H9 (cell line): ENCODE measurements at regions not wholly inside any gene's neighbourhood (a gene's known extent, or its start where the extent isn't known, plus 50 kb on each side); places are given as distances from the start of the nearest gene placed in this dataset.

Experiments
- DNase-seq: peaks from one replicate; pipeline ENCODE4 v3.0.0-alpha.2; 2017
- H2AFZ ChIP-seq: one replicate; pipeline ENCODE4 v1.6.1; 2013; ENCODE audit warnings: mild to moderate bottlenecking, low read length, control low read depth, moderate library complexity
- H2AK5ac ChIP-seq: 2 replicates; pipeline ENCODE4 v1.6.1; 2013; ENCODE audit warnings: low read length, control low read depth, mixed read lengths; ENCODE audit not compliant: insufficient read length
- H2BK120ac ChIP-seq: one replicate; pipeline ENCODE4 v1.6.1; 2013; ENCODE audit warnings: low read depth, mild to moderate bottlenecking, low read length, control low read depth, inconsistent platforms; ENCODE audit not compliant: poor library complexity, severe bottlenecking
- H2BK12ac ChIP-seq: 2 replicates; pipeline ENCODE4 v1.6.1; 2013; ENCODE audit warnings: low read length, control low read depth, mixed read lengths, low read depth; ENCODE audit not compliant: insufficient read length
- H2BK15ac ChIP-seq: 2 replicates; pipeline ENCODE4 v1.6.1; 2013; ENCODE audit warnings: low read depth, low read length, control low read depth
- H2BK20ac ChIP-seq: one replicate; pipeline ENCODE4 v1.6.1; 2013; ENCODE audit warnings: low read depth, mild to moderate bottlenecking, low read length, control low read depth, inconsistent platforms; ENCODE audit not compliant: poor library complexity, severe bottlenecking
- H2BK5ac ChIP-seq: 2 replicates; pipeline ENCODE4 v1.6.1; 2013; ENCODE audit warnings: low read length, control low read depth, mixed read lengths; ENCODE audit not compliant: insufficient read length
- H3K14ac ChIP-seq: 2 replicates; pipeline ENCODE4 v1.6.1; 2013; ENCODE audit warnings: low read length, control low read depth; ENCODE audit not compliant: insufficient read depth
- H3K18ac ChIP-seq: 2 replicates; pipeline ENCODE4 v1.6.1; 2013; ENCODE audit warnings: low read depth, mild to moderate bottlenecking, mixed read lengths, low read length, control low read depth; ENCODE audit not compliant: insufficient read length
- H3K23ac ChIP-seq: 2 replicates; pipeline ENCODE4 v1.6.1; 2013; ENCODE audit warnings: low read length, control low read depth, mixed read lengths, low read depth; ENCODE audit not compliant: insufficient read length
- H3K23me2 ChIP-seq: 2 replicates; pipeline ENCODE4 v1.6.1; 2013; ENCODE audit warnings: low read depth, mild to moderate bottlenecking, mixed read lengths, low read length, control low read depth; ENCODE audit not compliant: insufficient read length, poor library complexity, severe bottlenecking
- H3K27ac ChIP-seq: 2 replicates; pipeline ENCODE4 v1.5.1; 2013; ENCODE audit warnings: low read length, control low read depth, mixed read lengths, low read depth; ENCODE audit not compliant: insufficient read length
- H3K27me3 ChIP-seq: 2 replicates; pipeline ENCODE4 v1.6.1; 2013; ENCODE audit warnings: low read length, control low read depth, inconsistent platforms; ENCODE audit not compliant: insufficient read depth
- H3K4ac ChIP-seq: 2 replicates; pipeline ENCODE4 v1.6.1; 2013; ENCODE audit warnings: low read depth, mild to moderate bottlenecking, control low read depth, inconsistent platforms, low read length, moderate library complexity
- H3K4me1 ChIP-seq: 2 replicates; pipeline ENCODE4 v1.6.1; 2013; ENCODE audit warnings: low read length, control low read depth, inconsistent platforms; ENCODE audit not compliant: insufficient read depth
- H3K4me2 ChIP-seq: 2 replicates; pipeline ENCODE4 v1.6.1; 2013; ENCODE audit warnings: low read length, control low read depth, mixed read lengths; ENCODE audit not compliant: insufficient read length, insufficient read depth
- H3K56ac ChIP-seq: 2 replicates; pipeline ENCODE4 v1.6.1; 2013; ENCODE audit warnings: low read depth, mild to moderate bottlenecking, mixed read lengths, low read length, control low read depth; ENCODE audit not compliant: insufficient read length
- H3K79me1 ChIP-seq: 2 replicates; pipeline ENCODE4 v1.6.1; 2013; ENCODE audit warnings: low read depth, mild to moderate bottlenecking, moderate library complexity, low read length, control low read depth, inconsistent platforms; ENCODE audit not compliant: insufficient read depth, poor library complexity, severe bottlenecking
- H3K79me2 ChIP-seq: 2 replicates; pipeline ENCODE4 v1.6.1; 2013; ENCODE audit warnings: low read length, control low read depth, inconsistent platforms; ENCODE audit not compliant: insufficient read depth
- H3K9ac ChIP-seq: 2 replicates; pipeline ENCODE4 v1.6.1; 2013; ENCODE audit warnings: low read length, control low read depth, mixed read lengths; ENCODE audit not compliant: insufficient read length; ENCODE audit errors: extremely low read depth
- H3K9me3 ChIP-seq: one replicate; pipeline ENCODE4 v1.6.1; 2013; ENCODE audit warnings: low read depth, low read length, inconsistent platforms; ENCODE audit not compliant: control insufficient read depth
- H3T11ph ChIP-seq: one replicate; pipeline ENCODE4 v1.6.1; 2013; ENCODE audit warnings: mild to moderate bottlenecking, low read length, control low read depth, inconsistent platforms
- H4K20me1 ChIP-seq: one replicate; pipeline ENCODE4 v1.6.1; 2013; ENCODE audit not compliant: control insufficient read depth, insufficient read length, insufficient read depth
- H4K5ac ChIP-seq: 2 replicates; pipeline ENCODE4 v1.6.1; 2013; ENCODE audit warnings: low read depth, mild to moderate bottlenecking, mixed read lengths, low read length, control low read depth; ENCODE audit not compliant: insufficient read length
- H4K8ac ChIP-seq: replicated peaks from 2 replicates; pipeline ENCODE4 v1.6.1; 2013; ENCODE audit warnings: low read length, control low read depth, mixed read lengths, low read depth; ENCODE audit not compliant: insufficient read length
- H4K91ac ChIP-seq: 2 replicates; pipeline ENCODE4 v1.6.1; 2013; ENCODE audit warnings: low read depth, mild to moderate bottlenecking, moderate library complexity, mixed read lengths, low read length, control low read depth; ENCODE audit not compliant: insufficient read length
- H3K27ac Mint-ChIP-seq, 3 experiments: 2 replicates in 2 of 3; 3 replicates in 1 of 3; pipeline ENCODE4 v1.8.0; 2020 to 2021; ENCODE audit warnings: mixed read lengths in 3 of 3, mild to moderate bottlenecking in 1 of 3, moderate library complexity in 1 of 3
- H3K27me3 Mint-ChIP-seq: 2 replicates; pipeline ENCODE4 v1.8.0; 2021; ENCODE audit warnings: low read depth, mild to moderate bottlenecking, moderate library complexity, mixed read lengths
- H3K36me3 Mint-ChIP-seq, 3 experiments: 2 replicates in 2 of 3; 3 replicates in 1 of 3; pipeline ENCODE4 v1.8.0; 2020 to 2021; ENCODE audit warnings: low read depth in 3 of 3, mixed read lengths in 3 of 3; ENCODE audit not compliant: insufficient read depth in 1 of 3
- H3K4me1 Mint-ChIP-seq, 2 experiments: 2 replicates each; pipeline ENCODE4 v1.8.0; 2020; ENCODE audit warnings: mixed read lengths in 2 of 2
- H3K4me3 Mint-ChIP-seq, 2 experiments: 2 replicates in 1 of 2; 3 replicates in 1 of 2; pipeline ENCODE4 v1.8.0; 2020 to 2021; ENCODE audit warnings: mild to moderate bottlenecking in 2 of 2, mixed read lengths in 2 of 2, moderate library complexity in 1 of 2
- H3K9me3 Mint-ChIP-seq, 2 experiments: 2 replicates in 1 of 2; 3 replicates in 1 of 2; pipeline ENCODE4 v1.8.0; 2020; ENCODE audit warnings: mild to moderate bottlenecking in 2 of 2, mixed read lengths in 2 of 2, moderate library complexity in 1 of 2
- WGBS: extraction: QIAGEN DNeasy Blood & Tissue Kit; methylation state at CpG from one replicate; pipeline ENCODE4 v1.1.7; 2013; ENCODE audit warnings: missing lambda C conversion rate, low lambda C conversion rate, mixed read lengths; ENCODE audit not compliant: insufficient read length; ENCODE audit errors: extremely low coverage; 5-methylcytosine and 5-hydroxymethylcytosine counted together
- TF ChIP-seq, protein P1 (sequence below): fragments of 200-600 bp; sonication (generic); conservative IDR thresholded peaks from 3 replicates; pipeline ENCODE4 v1.8.0; 2021; ENCODE audit warnings: antibody characterized with exemption, mild to moderate bottlenecking

DNA sequence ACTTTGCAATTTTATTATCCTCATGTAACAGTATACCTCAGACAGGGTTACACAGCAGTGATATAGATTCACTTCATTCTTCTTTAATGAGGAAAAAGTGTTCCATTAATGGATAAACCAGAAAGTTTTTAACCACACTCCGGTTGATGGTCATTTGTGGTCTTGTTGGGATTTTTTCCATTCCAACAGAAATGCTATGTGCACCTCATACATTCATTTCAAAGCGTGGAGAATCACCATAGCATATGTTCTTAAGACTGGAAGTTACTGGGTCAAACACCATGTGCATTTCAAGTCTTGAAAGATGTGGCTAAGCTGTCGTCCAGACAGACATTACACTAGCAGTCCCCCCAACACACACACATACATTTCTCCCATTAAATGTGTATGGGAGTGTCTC lies 245.8 kb upstream of the CDH5 start:
- H2BK12ac ChIP-seq, result no peak overlapping the region
- no peak overlapping the region for H3K18ac ChIP-seq
- H3K27ac ChIP-seq, result no peak overlapping the region
- H3K4ac ChIP-seq, result no peak overlapping the region
- H2AFZ ChIP-seq, result no peak overlapping the region
- DNase-seq, result no peak
- no peak overlapping the region for H2BK5ac ChIP-seq
- no peak overlapping the region for H3K9ac ChIP-seq
- H4K20me1 ChIP-seq, result no peaks in the 10 kb centered on the region
- no peak overlapping the region for H3K27ac Mint-ChIP-seq
- no peak overlapping the region for H3K23ac ChIP-seq
- no peak overlapping the region for H2BK120ac ChIP-seq
- H3K79me2 ChIP-seq, result no peaks in the 10 kb centered on the region
- no peaks in the 10 kb centered on the region for H3K4me1 ChIP-seq
- no peaks in the 10 kb centered on the region for H3K23me2 ChIP-seq
- no peak overlapping the region for H3K4me3 Mint-ChIP-seq
- no peaks in the 10 kb centered on the region for H3K36me3 Mint-ChIP-seq
- no peak overlapping the region for H4K91ac ChIP-seq
- no peak overlapping the region for H2BK20ac ChIP-seq
- no peak overlapping the region for H2BK15ac ChIP-seq
- H3K27me3 Mint-ChIP-seq, result peaks cover 2% of the 10 kb centered on the region; the same call in 1 of the 2 replicates
- H3K27me3 ChIP-seq, result no peaks in the 10 kb centered on the region
- H3K56ac ChIP-seq, result no peak overlapping the region
- H3K9me3 Mint-ChIP-seq, result no peaks in the 10 kb centered on the region
- H2AK5ac ChIP-seq, result no peak overlapping the region
- no peak overlapping the region for H4K5ac ChIP-seq
- TF ChIP-seq, protein P1, sequence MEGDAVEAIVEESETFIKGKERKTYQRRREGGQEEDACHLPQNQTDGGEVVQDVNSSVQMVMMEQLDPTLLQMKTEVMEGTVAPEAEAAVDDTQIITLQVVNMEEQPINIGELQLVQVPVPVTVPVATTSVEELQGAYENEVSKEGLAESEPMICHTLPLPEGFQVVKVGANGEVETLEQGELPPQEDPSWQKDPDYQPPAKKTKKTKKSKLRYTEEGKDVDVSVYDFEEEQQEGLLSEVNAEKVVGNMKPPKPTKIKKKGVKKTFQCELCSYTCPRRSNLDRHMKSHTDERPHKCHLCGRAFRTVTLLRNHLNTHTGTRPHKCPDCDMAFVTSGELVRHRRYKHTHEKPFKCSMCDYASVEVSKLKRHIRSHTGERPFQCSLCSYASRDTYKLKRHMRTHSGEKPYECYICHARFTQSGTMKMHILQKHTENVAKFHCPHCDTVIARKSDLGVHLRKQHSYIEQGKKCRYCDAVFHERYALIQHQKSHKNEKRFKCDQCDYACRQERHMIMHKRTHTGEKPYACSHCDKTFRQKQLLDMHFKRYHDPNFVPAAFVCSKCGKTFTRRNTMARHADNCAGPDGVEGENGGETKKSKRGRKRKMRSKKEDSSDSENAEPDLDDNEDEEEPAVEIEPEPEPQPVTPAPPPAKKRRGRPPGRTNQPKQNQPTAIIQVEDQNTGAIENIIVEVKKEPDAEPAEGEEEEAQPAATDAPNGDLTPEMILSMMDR, result no peak
- H3T11ph ChIP-seq, result no peak overlapping the region
- no peaks in the 10 kb centered on the region for H3K4me1 Mint-ChIP-seq
- no peaks in the 10 kb centered on the region for H3K9me3 ChIP-seq
- WGBS, result no CpG with 5 or more reads among the region's 3 CpGs
- H3K79me1 ChIP-seq, result no peaks in the 10 kb centered on the region
- H3K14ac ChIP-seq, result no peak overlapping the region
- no peak overlapping the region for H4K8ac ChIP-seq
- no peak overlapping the region for H3K4me2 ChIP-seq
